Keratinocyte (primary cell): ENCODE measurements at regions not wholly inside any gene's neighbourhood (a gene's known extent, or its start where the extent isn't known, plus 50 kb on each side); places are given as distances from the start of the nearest gene placed in this dataset.
A peak's percentile ranks its signal among the peaks of the same experiment; 100 is the strongest.

Experiments
- DNase-seq: peaks from one replicate; pipeline ENCODE4 v3.0.0-alpha.2; 2011; ENCODE audit warnings: low read depth, missing footprints, low spot score
- FAIRE-seq: peaks from 2 replicates; lab custom pipeline; 2011; peaks lifted over from hg19 to GRCh38; lab: Jason Lieb, UNC
- H2AFZ ChIP-seq: 2 replicates; pipeline ENCODE4 v1.6.0; 2012; ENCODE audit warnings: low read length, control low read depth, inconsistent platforms; ENCODE audit not compliant: control insufficient read depth
- H3K27ac ChIP-seq: 2 replicates; pipeline ENCODE4 v1.5.1; 2011; ENCODE audit warnings: low read length; ENCODE audit not compliant: control insufficient read depth, insufficient read depth
- H3K27me3 ChIP-seq: 3 replicates; pipeline ENCODE4 v1.6.0; 2011; ENCODE audit warnings: low read length; ENCODE audit not compliant: control insufficient read depth, insufficient read depth; ENCODE audit errors: extremely low read depth
- H3K36me3 ChIP-seq, 2 experiments: 2 replicates in 1 of 2; 3 replicates in 1 of 2; pipeline ENCODE4 v1.5.1; 2011; ENCODE audit warnings: low read length in 2 of 2, mild to moderate bottlenecking in 1 of 2; ENCODE audit not compliant: control insufficient read depth in 2 of 2, insufficient read depth in 2 of 2; ENCODE audit errors: extremely low read depth in 1 of 2
- H3K4me1 ChIP-seq: 3 replicates; pipeline ENCODE4 v1.5.1; 2011; ENCODE audit warnings: low read length; ENCODE audit not compliant: control insufficient read depth, insufficient read depth; ENCODE audit errors: extremely low read depth
- H3K4me2 ChIP-seq: 3 replicates; pipeline ENCODE4 v1.6.0; 2011; ENCODE audit warnings: low read depth, low read length; ENCODE audit not compliant: control insufficient read depth, insufficient read depth; ENCODE audit errors: extremely low read depth
- H3K4me3 ChIP-seq, 3 experiments: fragments of 200-600 bp in 1 of 3; sonication (generic) in 1 of 3; 2 replicates in 2 of 3; 3 replicates in 1 of 3; pipeline ENCODE4 v1.5.1; 2011 to 2016; ENCODE audit warnings: low read length in 3 of 3, mild to moderate bottlenecking in 3 of 3, control low read depth in 2 of 3, inconsistent platforms in 1 of 3, low read depth in 1 of 3, mixed read lengths in 1 of 3, mixed run types in 1 of 3, moderate library complexity in 1 of 3; ENCODE audit not compliant: control insufficient read depth in 2 of 3, insufficient read depth in 2 of 3; ENCODE audit errors: extremely low read depth in 1 of 3
- H3K79me2 ChIP-seq: 2 replicates; pipeline ENCODE4 v1.6.0; 2012; ENCODE audit warnings: low read length; ENCODE audit not compliant: control insufficient read depth, insufficient read depth
- H3K9ac ChIP-seq: 3 replicates; pipeline ENCODE4 v1.6.0; 2011; ENCODE audit warnings: low read length; ENCODE audit not compliant: control insufficient read depth, insufficient read depth; ENCODE audit errors: extremely low read depth
- H3K9me1 ChIP-seq: 3 replicates; pipeline ENCODE4 v1.6.0; 2011; ENCODE audit warnings: low read length; ENCODE audit not compliant: control insufficient read depth, insufficient read depth; ENCODE audit errors: extremely low read depth
- H3K9me3 ChIP-seq: 2 replicates; pipeline ENCODE4 v1.5.1; 2012; ENCODE audit warnings: low read depth, low read length; ENCODE audit not compliant: control insufficient read depth
- H4K20me1 ChIP-seq: 3 replicates; pipeline ENCODE4 v1.6.0; 2011; ENCODE audit warnings: low read length; ENCODE audit not compliant: control insufficient read depth, insufficient read depth; ENCODE audit errors: extremely low read depth
- CTCF ChIP-seq, 3 experiments: IDR thresholded peaks in 1 of 3; conservative IDR thresholded peaks in 1 of 3; optimal IDR thresholded peaks in 1 of 3; 2 replicates in 2 of 3; 3 replicates in 1 of 3; pipeline versions ENCODE3 to v1.5.1; 2011; ENCODE audit warnings: low read length in 3 of 3, mild to moderate bottlenecking in 3 of 3, moderate library complexity in 2 of 3, control low read depth in 1 of 3, inconsistent platforms in 1 of 3; ENCODE audit not compliant: insufficient read depth in 2 of 3; ENCODE audit errors: extremely low read depth in 1 of 3
- EZH2 ChIP-seq: IDR thresholded peaks from one replicate; pipeline ENCODE4 v1.6.1; 2012; ENCODE audit warnings: inconsistent platforms, mild to moderate bottlenecking, low read length, moderate library complexity
- dilution Hi-C: fragments of 300-500 bp; cut with MboI; formaldehyde crosslinking; loops from one replicate; pipeline ENCODE4 v1.7.0; 2020; ENCODE audit warnings: low sequenced_read_pairs; ENCODE audit not compliant: extremely low pct_ligation_motif_present

- Histone ChIP-seq H3K79me2 (no peaks in the 10 kb centered on the region), H3K9ac (no peak overlapping the region), H4K20me1 (no peaks in the 10 kb centered on the region), H2AFZ (no peak overlapping the region), H3K4me2 (no peak overlapping the region), H3K36me3 (no peaks in the 10 kb centered on the region), H3K9me1 (no peaks in the 10 kb centered on the region), H3K27ac (no peak overlapping the region), H3K27me3 (no peaks in the 10 kb centered on the region), H3K4me1 (no peaks in the 10 kb centered on the region), H3K9me3 (no peaks in the 10 kb centered on the region), H3K4me3 (no peak overlapping the region)
- FAIRE-seq (no peak), DNase-seq (peak; percentile 28)
- dilution Hi-C loops, result no loop called here
- TF ChIP-seq CTCF (optimal IDR thresholded peaks at IDR 0.05 in 1 of 3, IDR thresholded peaks at IDR 0.05 in 1 of 3, conservative IDR thresholded peaks at IDR 0.05 in 1 of 3; ENCODE audit: extremely low read depth in 1 of 3, insufficient read depth in 2 of 3, low read length in 3 of 3) (no peak), EZH2 (no peak)
These were observed 606.9 kb upstream of the KCNMB2 start for GRCh38 chr3:177929310-177929709.

GRCh38 chr3:177930771-177931170, 605.5 kb upstream of the KCNMB2 start:
- no peak for FAIRE-seq
- Histone ChIP-seq H3K27ac (no peak overlapping the region), H3K79me2 (no peaks in the 10 kb centered on the region), H3K4me1 (no peaks in the 10 kb centered on the region), H2AFZ (no peak overlapping the region), H3K36me3 (no peaks in the 10 kb centered on the region), H3K9ac (no peak overlapping the region), H3K4me2 (no peak overlapping the region), H3K27me3 (no peaks in the 10 kb centered on the region), H3K9me3 (no peaks in the 10 kb centered on the region), H3K4me3 (no peak overlapping the region), H3K9me1 (no peaks in the 10 kb centered on the region), H4K20me1 (no peaks in the 10 kb centered on the region)
- DNase-seq, result no peak
- dilution Hi-C loops, result no loop called here
- TF ChIP-seq CTCF (optimal IDR thresholded peaks at IDR 0.05 in 1 of 3, IDR thresholded peaks at IDR 0.05 in 1 of 3, conservative IDR thresholded peaks at IDR 0.05 in 1 of 3; ENCODE audit: extremely low read depth in 1 of 3, insufficient read depth in 2 of 3, low read length in 3 of 3) (no peak), EZH2 (no peak)
